HG03060 (cell line): ENCODE measurements at regions not wholly inside any gene's neighbourhood (a gene's known extent, or its start where the extent isn't known, plus 50 kb on each side); places are given as distances from the start of the nearest gene placed in this dataset.
"Not testable (repeated sequence)": the region's sequence is repeated elsewhere in the genome, so short reads cannot be mapped to it uniquely, and the experiment has no call there.

ENCODE experiments used
- ATAC-seq: cut with Tn5 transposase; IDR thresholded peaks from one replicate; pipeline ENCODE4 v1.9.1; 2021; ENCODE audit warnings: low read depth, moderate number of reproducible peaks; ENCODE audit not compliant: unreplicated experiment

GRCh38 chr1:194431121-194431520, 1244.7 kb upstream of the B3GALT2 start:
- no peak for ATAC-seq

GRCh38 chr1:194420706-194421105, 1234.3 kb upstream of the B3GALT2 start:
- no peak for ATAC-seq

GRCh38 chr1:194419721-194420120, 1233.3 kb upstream of the B3GALT2 start:
- ATAC-seq, result no peak

- no peak for ATAC-seq
These were observed 1224.3 kb upstream of the B3GALT2 start for GRCh38 chr1:194410756-194411155.

GRCh38 chr1:194407238-194407637, 1220.8 kb upstream of the B3GALT2 start:
- ATAC-seq, result not testable (repeated sequence)

GRCh38 chr1:194394676-194395075, 1208.3 kb upstream of the B3GALT2 start:
- ATAC-seq, result no peak

GRCh38 chr1:194387531-194387930, 1201.1 kb upstream of the B3GALT2 start:
- ATAC-seq, result no peak

- ATAC-seq, result no peak
These were observed 1192.1 kb upstream of the B3GALT2 start for GRCh38 chr1:194378517-194378916.

- no peak for ATAC-seq
These were observed 1188.2 kb upstream of the B3GALT2 start for GRCh38 chr1:194374649-194375048.

- ATAC-seq, result no peak
These were observed 1185.9 kb upstream of the B3GALT2 start for GRCh38 chr1:194372266-194372665.

- ATAC-seq, result no peak
These were observed 1183.2 kb upstream of the B3GALT2 start for GRCh38 chr1:194369622-194370021.

GRCh38 chr1:194369060-194369459, 1182.6 kb upstream of the B3GALT2 start:
- no peak for ATAC-seq

- no peak for ATAC-seq
These were observed 1180.7 kb upstream of the B3GALT2 start for GRCh38 chr1:194367121-194367520.

GRCh38 chr1:194366705-194367104, 1180.3 kb upstream of the B3GALT2 start:
- ATAC-seq, result no peak

- no peak for ATAC-seq
These were observed 1175.9 kb upstream of the B3GALT2 start for GRCh38 chr1:194362327-194362726.

GRCh38 chr1:194361374-194362131, 1175.1 kb upstream of the B3GALT2 start:
- no peak for ATAC-seq

- ATAC-seq, result no peak
These were observed 1171.8 kb upstream of the B3GALT2 start for GRCh38 chr1:194358208-194358581.

- not testable (repeated sequence) for ATAC-seq
These were observed 1171.3 kb upstream of the B3GALT2 start for GRCh38 chr1:194357573-194358207.

GRCh38 chr1:194355488-194356106, 1169.2 kb upstream of the B3GALT2 start:
- ATAC-seq, result no peak

- no peak for ATAC-seq
These were observed 1166.7 kb upstream of the B3GALT2 start for GRCh38 chr1:194353121-194353520.

- ATAC-seq, result no peak
These were observed 1160.8 kb upstream of the B3GALT2 start for GRCh38 chr1:194347200-194347599.
